Left lung (tissue), 4 donors: ENCODE measurements at regions not wholly inside any gene's neighbourhood (a gene's known extent, or its start where the extent isn't known, plus 50 kb on each side); places are given as distances from the start of the nearest gene placed in this dataset.

ENCODE experiments used
- ATAC-seq: fragments of 200-7000 bp; cut with Tn5 transposase; one replicate; pipeline ENCODE4 v1.9.1; 2020; ENCODE audit warnings: moderate library complexity
- DNase-seq, 4 donors: peaks; one replicate each; pipeline ENCODE4 v3.0.0-alpha.2; 2013 to 2020
- H3K27ac ChIP-seq, 2 donors: fragments of 200-600 bp; sonication (generic) in 1 of 2; one replicate each; pipeline versions ENCODE4 v1.5.0 to v1.8.0; 2020 to 2021
- H3K27me3 ChIP-seq, 2 donors: fragments of 200-600 bp; sonication (generic) in 1 of 2; one replicate each; pipeline versions ENCODE4 v1.5.0 to v1.8.0; 2020 to 2021
- H3K36me3 ChIP-seq, 2 donors: fragments of 200-600 bp; sonication (generic) in 1 of 2; one replicate each; pipeline versions ENCODE4 v1.5.0 to v1.8.0; 2020 to 2021
- H3K4me1 ChIP-seq, 2 donors: fragments of 200-600 bp; one replicate each; pipeline ENCODE4 v1.8.0; 2021
- H3K4me3 ChIP-seq, 2 donors: fragments of 200-600 bp; sonication (generic) in 1 of 2; one replicate each; pipeline versions ENCODE4 v1.5.0 to v1.8.0; 2020 to 2021; ENCODE audit warnings: mild to moderate bottlenecking in 1 of 2
- H3K9me3 ChIP-seq, 2 donors: fragments of 200-600 bp; sonication (generic) in 1 of 2; one replicate each; pipeline versions ENCODE4 v1.5.0 to v1.8.0; 2020 to 2021
- CTCF ChIP-seq, 2 donors: fragments of 200-600 bp; sonication (generic) in 1 of 2; IDR thresholded peaks; one replicate each; pipeline versions ENCODE4 v1.5.0 to v1.8.0; 2021; ENCODE audit warnings: antibody characterized with exemption in 2 of 2
- intact Hi-C, 2 donors: fragments of 100-400 bp; cut with DNase I; formaldehyde crosslinking; loops; one replicate each; pipeline versions ENCODE4 v1.11.2 to v1.14.2; 2022
- donor health status: DM: no; HTN: yes; CAD: no.
- donor health status: DM: no; HTN: no; CAD: no.

DNA sequence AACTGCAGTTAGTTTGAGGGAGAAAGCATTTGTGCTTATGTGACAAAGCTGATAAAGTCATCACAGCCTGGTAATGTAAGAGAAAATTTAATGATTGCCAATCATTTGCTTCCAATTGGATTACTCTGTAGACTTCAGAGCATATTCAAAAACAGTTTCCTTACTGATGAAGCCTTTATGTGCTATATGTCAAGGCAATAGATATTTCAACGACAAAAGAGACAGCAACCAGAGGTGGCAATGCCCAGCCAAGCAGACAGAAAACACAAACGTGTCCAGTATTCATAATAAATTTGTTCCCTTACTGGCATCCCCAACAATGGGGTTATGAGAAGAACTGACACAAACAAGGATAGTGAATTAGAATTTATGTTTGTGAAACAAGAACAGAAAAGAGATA is 1840.3 kb upstream of the PCDH7 start:
- intact Hi-C loops = no loop called here
- Histone ChIP-seq H3K4me1 (no peaks in the 10 kb centered on the region), H3K27me3 (no peaks in the 10 kb centered on the region), H3K4me3 (no peak overlapping the region), H3K9me3 (no peaks in the 10 kb centered on the region), H3K36me3 (no peaks in the 10 kb centered on the region), H3K27ac (no peak overlapping the region)
- ATAC-seq = no peak
- no peak for TF ChIP-seq CTCF (IDR thresholded peaks at IDR 0.05)
- DNase-seq = no peak

GRCh38 chr4:28883211-28883610 is 1837.0 kb upstream of the PCDH7 start:
- H3K9me3 ChIP-seq = no peaks in the 10 kb centered on the region
- no peaks in the 10 kb centered on the region for H3K27me3 ChIP-seq
- H3K4me1 ChIP-seq = no peaks in the 10 kb centered on the region
- ATAC-seq = no peak
- no peak overlapping the region for H3K27ac ChIP-seq
- no peaks in the 10 kb centered on the region for H3K36me3 ChIP-seq
- no peak for DNase-seq
- intact Hi-C loops = no loop called here
- no peak for TF ChIP-seq CTCF (IDR thresholded peaks at IDR 0.05)
- H3K4me3 ChIP-seq = no peak overlapping the region

GRCh38 chr4:28886934-28887333 is 1833.2 kb upstream of the PCDH7 start:
- ATAC-seq (no peak), DNase-seq (no peak)
- Histone ChIP-seq H3K27ac (no peak overlapping the region), H3K9me3 (no peaks in the 10 kb centered on the region), H3K4me3 (no peak overlapping the region), H3K4me1 (no peaks in the 10 kb centered on the region), H3K36me3 (no peaks in the 10 kb centered on the region), H3K27me3 (no peaks in the 10 kb centered on the region)
- intact Hi-C loops = no loop called here
- no peak for TF ChIP-seq CTCF (IDR thresholded peaks at IDR 0.05)

- ATAC-seq (no peak), DNase-seq (no peak)
- Histone ChIP-seq H3K9me3 (peaks cover 0 to 6% of the 10 kb centered on the region in 2 donors), H3K4me3 (no peak overlapping the region), H3K36me3 (no peaks in the 10 kb centered on the region), H3K27me3 (no peaks in the 10 kb centered on the region), H3K4me1 (no peaks in the 10 kb centered on the region), H3K27ac (no peak overlapping the region)
- intact Hi-C loops = no loop called here
- no peak for TF ChIP-seq CTCF (IDR thresholded peaks at IDR 0.05)
Measured at GRCh38 chr4:28890949-28891775, 1829.0 kb upstream of the PCDH7 start.

- intact Hi-C loops = no loop called here
- DNase-seq (no peak), ATAC-seq (no peak)
- Histone ChIP-seq H3K4me1 (no peaks in the 10 kb centered on the region), H3K4me3 (no peak overlapping the region), H3K9me3 (no peaks in the 10 kb centered on the region), H3K36me3 (no peaks in the 10 kb centered on the region), H3K27ac (no peak overlapping the region), H3K27me3 (no peaks in the 10 kb centered on the region)
- TF ChIP-seq CTCF (IDR thresholded peaks at IDR 0.05) = no peak
Measured at GRCh38 chr4:28913466-28913865, 1806.7 kb upstream of the PCDH7 start.
